HG03139 (cell line): ENCODE measurements at regions not wholly inside any gene's neighbourhood (a gene's known extent, or its start where the extent isn't known, plus 50 kb on each side); places are given as distances from the start of the nearest gene placed in this dataset.

Experiments used
- ATAC-seq: cut with Tn5 transposase; IDR thresholded peaks from one replicate; pipeline ENCODE4 v1.9.1; 2021; ENCODE audit not compliant: unreplicated experiment

DNA sequence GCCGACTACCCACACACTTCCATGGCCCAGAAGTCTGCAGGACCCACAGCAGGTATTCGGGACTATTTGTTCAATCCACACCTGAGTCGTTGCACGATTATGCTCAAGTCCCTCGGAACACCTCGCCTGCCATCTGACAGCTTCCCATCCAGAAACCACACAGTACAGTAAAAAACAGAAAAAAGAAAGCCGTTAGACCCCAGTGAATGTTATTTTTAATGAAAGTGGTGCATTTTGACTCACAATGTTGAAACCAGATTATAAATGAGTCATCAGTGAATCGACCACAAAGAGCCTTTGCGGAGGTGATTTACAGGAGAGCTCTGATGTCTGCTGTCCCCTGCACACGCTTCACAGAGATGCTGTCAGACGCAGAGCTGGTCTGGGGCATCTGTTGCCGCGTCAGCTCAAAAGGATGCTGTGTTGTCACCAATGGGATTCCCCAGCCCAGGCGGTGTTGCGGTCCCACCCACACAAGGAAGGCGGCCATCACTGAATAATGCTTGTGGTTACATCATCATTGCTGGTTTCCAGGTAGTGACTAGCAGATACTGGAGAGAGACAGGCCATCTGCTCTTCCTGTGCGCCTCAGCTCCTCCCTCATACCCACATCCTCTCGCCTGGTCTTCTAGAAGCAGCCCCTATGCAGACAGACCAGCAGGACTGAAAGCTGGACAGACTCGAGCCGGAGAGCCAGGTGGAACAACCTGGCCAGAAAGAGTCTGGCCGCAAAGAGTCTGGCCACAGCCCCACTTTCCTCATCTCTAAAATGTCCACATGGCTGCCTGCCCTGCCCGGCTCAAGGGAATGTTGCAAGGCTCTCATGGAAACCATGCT is 116.8 kb downstream of the TOMM20 start:
- peak; percentile 77 for ATAC-seq

- ATAC-seq: no peak
Observed at GRCh38 chr1:235011064-235011598, 117.5 kb downstream of the TOMM20 start.

DNA sequence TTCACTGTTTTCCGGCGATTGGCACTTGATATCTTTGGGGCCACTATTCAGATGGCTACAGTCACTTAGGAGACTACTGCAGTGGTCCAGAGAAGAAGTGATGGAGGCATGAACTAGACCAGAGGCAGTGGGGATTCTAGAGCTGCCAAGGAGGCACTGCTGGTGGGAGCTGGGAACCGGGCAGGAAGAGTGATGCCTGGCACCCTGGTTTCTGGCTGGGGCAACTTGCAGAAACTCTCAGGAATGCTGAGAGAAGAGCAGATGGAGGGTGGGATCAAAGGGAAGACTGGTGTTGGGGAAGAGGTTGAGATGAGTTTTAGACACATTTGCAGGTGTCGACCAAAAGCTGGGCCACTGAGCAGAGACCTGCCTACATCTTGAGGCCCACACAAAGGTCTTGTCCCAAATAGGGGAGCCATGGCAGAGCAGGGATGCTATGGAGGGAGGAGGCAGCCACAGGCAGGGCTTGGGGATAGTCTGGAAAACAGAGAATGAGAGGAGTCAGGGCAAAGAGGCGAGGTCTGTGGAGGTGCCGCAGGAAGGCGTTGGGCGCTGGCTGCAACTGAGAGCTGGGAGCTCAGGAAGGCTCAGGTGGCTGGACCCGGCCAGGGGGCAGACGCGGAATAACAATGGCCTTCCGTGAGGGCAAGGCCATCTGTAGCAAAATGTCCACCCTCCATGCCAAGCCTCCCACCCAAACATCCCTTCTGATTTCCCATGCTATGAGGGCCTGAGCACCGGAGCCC is 118.9 kb downstream of the TOMM20 start:
- no peak for ATAC-seq

DNA sequence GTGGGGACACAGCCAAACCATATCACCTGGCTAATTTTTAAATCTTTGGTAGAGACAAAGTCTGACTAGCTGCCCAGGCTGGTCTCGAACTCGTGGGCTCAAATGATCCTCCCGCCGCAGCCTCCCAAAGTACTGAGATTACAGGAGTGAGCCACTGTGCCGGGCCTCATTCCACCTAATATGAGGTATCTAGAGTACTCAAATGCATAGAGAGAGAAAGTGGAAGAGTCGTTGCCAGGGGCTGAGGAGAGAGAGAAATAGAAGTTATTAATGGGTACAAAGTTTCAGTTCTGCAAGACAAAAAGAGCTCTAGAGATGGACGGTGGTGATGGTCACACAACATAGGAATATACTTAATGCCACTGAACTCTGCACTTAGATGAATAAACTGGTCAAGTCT is 119.6 kb downstream of the TOMM20 start:
- no peak for ATAC-seq

DNA sequence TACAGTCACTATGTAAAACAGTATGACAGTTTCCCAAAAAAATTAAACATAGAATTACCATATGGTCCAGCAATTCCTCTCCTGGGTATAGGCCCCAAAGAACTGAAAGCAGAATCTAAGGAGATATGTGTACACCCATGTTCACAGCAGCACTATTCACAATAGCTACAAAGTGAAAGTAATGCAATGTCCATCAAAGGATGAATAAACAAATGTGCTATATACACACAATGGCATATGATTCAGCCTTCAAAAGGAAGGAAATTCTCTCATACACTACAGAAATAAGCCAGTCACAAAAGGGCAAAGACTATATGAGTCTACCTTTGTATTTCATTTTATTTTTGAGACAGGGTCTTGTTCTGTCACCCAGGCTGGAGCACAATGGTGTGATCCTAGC is 120.4 kb downstream of the TOMM20 start:
- ATAC-seq: no peak

GRCh38 chr1:235006816-235007215 is 121.8 kb downstream of the TOMM20 start:
- no peak for ATAC-seq

DNA sequence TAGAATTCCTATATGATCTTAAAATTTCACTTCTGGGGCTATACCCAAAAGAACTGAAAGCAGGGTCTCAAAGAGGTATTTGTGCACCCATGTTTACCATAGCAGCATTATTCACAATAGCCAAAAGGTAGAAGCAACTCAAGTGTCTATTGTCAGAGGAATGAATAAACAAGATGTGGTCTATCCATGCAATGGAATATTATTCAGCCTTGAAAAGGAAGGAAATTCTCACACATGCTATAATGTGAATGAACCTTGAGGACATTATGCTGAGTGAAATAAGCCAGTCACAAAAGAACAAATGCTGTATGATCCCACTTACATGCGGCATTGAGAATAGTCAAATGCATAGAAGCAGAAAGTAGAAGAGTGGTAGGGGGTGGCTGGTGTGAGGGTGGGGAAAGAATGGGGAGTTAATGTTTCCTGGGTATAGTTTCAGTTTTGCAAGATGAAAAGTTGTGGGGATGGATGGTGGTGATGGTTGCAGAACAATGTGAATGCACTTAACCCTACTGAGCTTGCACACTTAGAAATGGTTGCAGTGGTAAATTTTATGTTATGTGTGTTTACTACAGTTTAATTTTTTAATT is 122.4 kb downstream of the TOMM20 start:
- ATAC-seq: no peak

DNA sequence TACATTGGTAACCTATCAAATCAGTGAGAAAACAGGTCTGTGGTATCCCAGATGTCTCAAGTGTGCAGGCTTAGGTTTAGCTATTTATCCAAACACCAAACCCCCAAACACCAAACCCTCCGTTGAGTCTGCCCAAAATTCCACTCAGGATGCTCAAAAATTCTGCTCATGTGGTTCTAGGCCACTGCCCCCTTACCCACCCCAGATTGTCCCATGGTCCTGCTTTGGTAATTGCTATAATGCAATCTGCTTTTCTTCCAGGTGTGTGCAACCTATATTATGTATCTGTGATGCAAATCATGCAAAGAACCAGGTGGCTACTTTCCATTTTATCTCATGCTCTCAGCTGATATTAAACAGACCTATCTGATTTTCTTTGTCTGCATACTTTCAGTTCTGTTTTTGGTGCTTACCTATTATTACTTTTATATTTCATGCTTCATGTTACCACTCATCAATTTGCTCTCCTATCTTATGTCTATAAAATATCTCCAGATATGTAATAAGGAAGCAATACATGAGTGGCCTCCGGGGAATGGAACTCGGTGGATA is 123.7 kb downstream of the TOMM20 start:
- ATAC-seq: no peak

GRCh38 chr1:235004276-235004675 is 124.4 kb downstream of the TOMM20 start:
- ATAC-seq: no peak

- ATAC-seq: no peak
Observed at GRCh38 chr1:235002706-235003300, 125.8 kb downstream of the TOMM20 start.

GRCh38 chr1:234999513-234999940 is 129.1 kb downstream of the TOMM20 start:
- no peak for ATAC-seq

DNA sequence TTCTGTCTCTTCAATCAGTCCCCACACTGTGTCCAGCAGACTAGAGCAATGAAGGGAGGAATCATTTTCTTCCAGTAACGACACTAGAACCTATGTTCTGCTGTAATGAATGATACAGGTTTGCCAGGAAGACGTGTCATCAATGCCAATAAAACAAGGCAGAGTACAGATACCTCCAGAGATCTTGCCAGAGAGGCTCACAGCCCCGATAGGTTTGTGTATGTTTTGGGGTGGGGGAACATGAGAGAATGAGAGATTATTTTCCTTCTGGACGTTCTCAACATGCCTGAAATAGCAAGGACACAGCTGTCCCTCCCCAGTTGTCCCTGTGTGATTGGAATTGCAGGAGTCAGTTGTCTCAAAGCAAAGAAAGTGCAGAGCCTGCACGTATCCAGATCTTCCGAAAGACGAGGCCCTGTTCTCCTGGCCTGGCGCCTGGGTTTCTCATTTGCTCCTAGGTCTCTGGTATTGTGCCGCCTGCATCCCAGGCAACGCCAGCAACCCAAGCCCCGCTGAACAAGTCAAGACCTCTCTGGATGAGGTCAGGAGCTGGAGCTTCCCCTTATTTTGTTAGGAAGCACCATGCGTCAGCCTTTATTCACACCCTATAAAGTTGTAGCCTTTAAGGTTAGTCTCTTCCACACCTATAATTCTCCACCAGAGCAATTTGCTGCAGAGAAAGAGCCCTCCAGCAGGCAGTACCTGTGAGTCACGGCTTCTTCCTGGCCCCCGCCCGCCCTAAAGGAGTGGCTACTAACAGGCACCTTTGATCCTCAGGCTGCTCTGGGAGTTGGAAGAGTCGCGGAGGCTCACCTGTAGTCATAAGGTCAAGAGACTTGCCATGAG is 130.5 kb downstream of the TOMM20 start:
- no peak for ATAC-seq

- ATAC-seq: no peak
Observed at GRCh38 chr1:234997201-234997895, 131.3 kb downstream of the TOMM20 start.

GRCh38 chr1:234996245-234996757 is 132.3 kb downstream of the TOMM20 start:
- no peak for ATAC-seq

DNA sequence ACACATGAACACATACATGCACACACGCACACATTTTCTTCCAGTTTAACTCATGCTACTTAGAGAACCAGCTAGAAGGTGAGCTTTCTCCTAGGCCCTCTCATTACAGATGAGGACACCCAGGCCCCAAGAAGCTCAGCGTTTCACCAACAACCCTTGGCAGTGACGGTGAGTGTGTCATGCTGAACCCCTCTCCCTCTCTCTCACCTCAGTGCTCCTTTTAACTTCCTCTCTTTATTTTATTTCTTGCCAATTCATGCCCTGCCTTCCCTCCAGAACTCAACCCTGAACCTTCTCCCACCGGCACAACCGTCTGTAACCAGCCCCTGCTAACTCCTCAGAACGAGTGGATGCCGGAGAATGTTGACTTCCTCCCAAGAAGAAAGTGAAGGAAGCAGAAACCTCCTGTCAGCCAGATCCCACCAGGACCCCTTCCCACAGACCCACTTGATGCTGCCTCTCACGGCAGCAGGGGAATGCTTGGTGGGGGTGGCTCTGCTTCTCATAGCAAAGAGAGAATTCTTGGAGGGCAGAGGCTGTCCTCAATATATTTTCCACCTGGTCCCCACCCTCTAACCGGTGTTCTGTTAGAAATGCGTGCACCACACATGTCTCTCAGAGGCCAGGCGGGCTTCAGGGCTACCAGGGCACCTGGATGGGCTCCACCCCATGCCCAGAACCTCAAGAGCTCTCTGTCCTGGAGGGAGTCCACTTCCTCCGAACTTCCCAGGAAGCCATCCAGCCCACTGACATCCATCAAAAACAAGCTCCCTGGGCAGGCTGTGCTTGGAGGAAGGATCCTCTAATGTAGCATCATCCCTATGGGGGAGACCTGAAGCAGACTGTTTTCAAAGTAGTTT is 134.0 kb downstream of the TOMM20 start:
- no peak for ATAC-seq

DNA sequence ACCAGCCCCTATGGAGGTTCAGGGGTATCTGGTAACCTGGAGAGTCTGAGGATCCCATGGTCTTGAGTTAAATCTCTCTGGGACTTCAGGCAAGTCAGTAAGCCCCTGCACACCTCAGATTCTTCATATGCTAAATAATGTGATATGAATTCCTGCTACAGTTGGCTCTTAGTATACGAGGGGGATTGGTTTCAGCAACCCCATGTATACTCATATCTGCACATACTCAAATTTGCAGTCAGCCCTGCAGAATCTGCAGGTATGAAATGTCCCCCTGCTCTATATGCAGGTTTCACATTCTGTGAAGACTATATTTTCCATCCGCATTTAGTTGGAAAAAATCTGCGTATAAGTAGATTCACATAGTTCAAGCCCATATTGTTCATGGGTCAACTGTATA is 136.6 kb downstream of the TOMM20 start:
- ATAC-seq: no peak

GRCh38 chr1:234990874-234991801 is 137.5 kb downstream of the TOMM20 start:
- ATAC-seq: no peak
